ENCODE measurements at regions not wholly inside any gene's neighbourhood (a gene's known extent, or its start where the extent isn't known, plus 50 kb on each side); places are given as distances from the start of the nearest gene placed in this dataset.
"Not testable (repeated sequence)": the region's sequence is repeated elsewhere in the genome, so short reads cannot be mapped to it uniquely, and the experiment has no call there.

GRCh38 chr17:71423871-71424546 lies 696.8 kb upstream of the SOX9 start:
- no peak for DNase-seq

- DNase-seq: no peak
These were observed 693.0 kb upstream of the SOX9 start for GRCh38 chr17:71427801-71428200.

GRCh38 chr17:71428897-71429296 lies 691.9 kb upstream of the SOX9 start:
- DNase-seq: no peak

- no peak for DNase-seq
These were observed 690.5 kb upstream of the SOX9 start for GRCh38 chr17:71430281-71430680.

GRCh38 chr17:71431146-71431545 lies 689.7 kb upstream of the SOX9 start:
- no peak for DNase-seq

GRCh38 chr17:71432378-71433315 lies 688.2 kb upstream of the SOX9 start:
- no peak for DNase-seq

GRCh38 chr17:71434716-71435115 lies 686.1 kb upstream of the SOX9 start:
- DNase-seq: no peak

GRCh38 chr17:71436479-71436878 lies 684.3 kb upstream of the SOX9 start:
- no peak for DNase-seq

GRCh38 chr17:71437166-71437565 lies 683.7 kb upstream of the SOX9 start:
- no peak for DNase-seq

- DNase-seq: peak; percentile 45
These were observed 682.1 kb upstream of the SOX9 start for GRCh38 chr17:71438631-71439146.

GRCh38 chr17:71440513-71440912 lies 680.3 kb upstream of the SOX9 start:
- DNase-seq: no peak

GRCh38 chr17:71441098-71441497 lies 679.7 kb upstream of the SOX9 start:
- DNase-seq: no peak

GRCh38 chr17:71444078-71444477 lies 676.7 kb upstream of the SOX9 start:
- no peak for DNase-seq

- no peak for DNase-seq
These were observed 674.0 kb upstream of the SOX9 start for GRCh38 chr17:71446645-71447437.

GRCh38 chr17:71447644-71448043 lies 673.2 kb upstream of the SOX9 start:
- DNase-seq: no peak

- not testable (repeated sequence) for DNase-seq
These were observed 670.2 kb upstream of the SOX9 start for GRCh38 chr17:71450657-71451056.

- DNase-seq: no peak
These were observed 666.9 kb upstream of the SOX9 start for GRCh38 chr17:71453876-71454422.

GRCh38 chr17:71455219-71455618 lies 665.6 kb upstream of the SOX9 start:
- no peak for DNase-seq

- no peak for DNase-seq
These were observed 662.5 kb upstream of the SOX9 start for GRCh38 chr17:71458322-71458721.

- no peak for DNase-seq
These were observed 659.9 kb upstream of the SOX9 start for GRCh38 chr17:71460943-71461342.

- no peak for DNase-seq
These were observed 659.2 kb upstream of the SOX9 start for GRCh38 chr17:71461498-71462169.

GRCh38 chr17:71464241-71464640 lies 656.6 kb upstream of the SOX9 start:
- no peak for DNase-seq

All from NCI-H2029 (cell line).